HG03175 (cell line): ENCODE measurements at regions not wholly inside any gene's neighbourhood (a gene's known extent, or its start where the extent isn't known, plus 50 kb on each side); places are given as distances from the start of the nearest gene placed in this dataset.

Experiments used
- ATAC-seq: cut with Tn5 transposase; IDR thresholded peaks from one replicate; pipeline ENCODE4 v1.9.1; 2021; ENCODE audit warnings: mild to moderate bottlenecking, moderate library complexity; ENCODE audit not compliant: unreplicated experiment

- no peak for ATAC-seq
Observed at GRCh38 chr3:13210221-13210975, 137.2 kb upstream of the IQSEC1 start.

DNA sequence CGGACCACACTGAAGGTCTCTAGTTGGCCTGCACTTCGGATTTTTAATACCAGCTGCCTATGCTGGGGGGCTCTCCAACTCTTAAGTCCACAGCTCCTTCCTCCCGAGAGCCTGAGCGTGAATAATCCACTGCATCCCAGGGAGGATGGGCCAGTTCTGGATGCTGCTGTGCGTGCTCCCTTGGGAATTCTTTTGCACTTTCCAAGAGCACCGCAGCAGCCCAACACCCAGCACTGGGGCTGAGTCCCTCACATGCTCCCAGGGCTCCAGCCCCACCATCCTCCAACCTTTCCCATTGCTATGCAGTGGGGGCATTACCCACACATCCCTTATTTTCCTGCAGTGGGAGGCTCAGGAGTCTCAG is 136.4 kb upstream of the IQSEC1 start:
- ATAC-seq = no peak

- ATAC-seq = no peak
Observed at GRCh38 chr3:13208706-13209633, 135.7 kb upstream of the IQSEC1 start.

GRCh38 chr3:13207975-13208705 is 134.9 kb upstream of the IQSEC1 start:
- ATAC-seq = no peak

DNA sequence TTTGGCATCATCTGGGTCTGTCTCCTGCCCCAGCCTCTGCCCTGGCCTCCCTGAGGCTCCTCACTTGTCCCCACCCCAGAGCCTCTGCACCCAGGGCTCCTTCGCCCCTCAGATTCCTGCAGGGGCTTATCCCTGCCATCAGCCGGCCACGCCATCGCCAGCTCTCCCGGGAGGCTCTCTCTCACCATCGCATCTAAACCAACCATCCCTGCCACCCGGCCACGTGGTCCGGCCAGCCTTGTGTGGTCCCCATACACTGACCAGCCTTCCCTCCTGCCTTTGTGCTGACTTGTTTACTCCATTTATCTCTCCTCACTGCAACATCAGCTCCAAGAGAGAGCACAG is 134.3 kb upstream of the IQSEC1 start:
- ATAC-seq = no peak

DNA sequence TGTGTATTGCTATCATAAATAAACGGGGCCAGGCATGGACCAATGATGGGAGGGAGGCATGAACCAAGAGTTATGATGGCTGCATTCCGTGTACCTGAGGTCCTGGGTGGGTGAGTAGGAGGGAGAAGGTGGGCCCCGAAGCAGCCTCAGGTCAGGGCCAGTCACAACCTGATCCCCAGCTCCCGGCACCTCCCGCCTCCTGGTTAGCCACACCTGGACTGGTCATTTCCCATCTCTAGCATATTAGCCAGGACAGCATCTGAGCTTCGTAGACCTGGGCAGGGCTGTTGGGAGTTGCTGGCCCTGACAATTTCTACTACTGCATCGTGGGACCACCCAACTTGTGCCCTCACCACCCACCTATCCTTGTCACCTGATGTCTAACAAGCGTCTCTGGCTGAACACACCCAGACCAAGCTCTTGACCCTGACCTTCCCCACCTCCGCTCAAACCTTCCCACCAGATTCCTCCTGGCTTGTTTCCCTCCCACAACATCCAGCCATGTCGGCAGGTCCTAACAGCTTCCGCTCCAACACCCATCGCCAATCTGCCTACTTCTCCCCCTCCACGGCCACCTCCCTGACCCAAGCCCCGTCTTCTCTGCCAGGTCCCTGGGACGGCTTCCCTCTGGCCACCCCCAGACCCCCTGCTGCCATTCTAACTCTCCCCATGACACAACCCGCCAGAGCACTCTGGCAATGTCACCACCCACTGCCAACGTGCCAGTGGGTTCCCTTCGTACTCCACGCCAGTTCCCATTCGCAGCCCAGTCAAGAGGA is 133.8 kb upstream of the IQSEC1 start:
- ATAC-seq = no peak

- ATAC-seq = no peak
Observed at GRCh38 chr3:13205567-13206143, 132.4 kb upstream of the IQSEC1 start.

DNA sequence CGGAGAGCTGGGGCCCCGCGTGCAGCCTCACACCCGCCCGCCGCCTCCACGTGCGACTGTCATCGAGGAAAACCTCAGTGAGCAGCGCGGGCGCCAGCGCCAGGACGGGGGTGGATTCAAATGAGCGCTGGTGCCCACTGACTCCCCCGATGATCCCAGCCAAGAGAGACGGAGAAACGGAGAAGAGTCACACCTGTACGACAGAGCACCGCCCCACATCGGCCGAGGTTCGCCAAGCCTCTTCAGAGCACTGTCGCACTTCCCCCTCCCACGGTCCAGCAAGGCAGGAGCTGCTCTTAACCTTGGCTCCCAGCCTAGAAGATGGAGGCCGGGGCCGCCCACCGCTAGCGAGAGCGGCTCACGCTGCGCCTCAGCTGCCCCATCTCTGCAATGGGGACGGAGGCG is 130.9 kb upstream of the IQSEC1 start:
- ATAC-seq = no peak

GRCh38 chr3:13203398-13204176 is 130.4 kb upstream of the IQSEC1 start:
- no peak for ATAC-seq

DNA sequence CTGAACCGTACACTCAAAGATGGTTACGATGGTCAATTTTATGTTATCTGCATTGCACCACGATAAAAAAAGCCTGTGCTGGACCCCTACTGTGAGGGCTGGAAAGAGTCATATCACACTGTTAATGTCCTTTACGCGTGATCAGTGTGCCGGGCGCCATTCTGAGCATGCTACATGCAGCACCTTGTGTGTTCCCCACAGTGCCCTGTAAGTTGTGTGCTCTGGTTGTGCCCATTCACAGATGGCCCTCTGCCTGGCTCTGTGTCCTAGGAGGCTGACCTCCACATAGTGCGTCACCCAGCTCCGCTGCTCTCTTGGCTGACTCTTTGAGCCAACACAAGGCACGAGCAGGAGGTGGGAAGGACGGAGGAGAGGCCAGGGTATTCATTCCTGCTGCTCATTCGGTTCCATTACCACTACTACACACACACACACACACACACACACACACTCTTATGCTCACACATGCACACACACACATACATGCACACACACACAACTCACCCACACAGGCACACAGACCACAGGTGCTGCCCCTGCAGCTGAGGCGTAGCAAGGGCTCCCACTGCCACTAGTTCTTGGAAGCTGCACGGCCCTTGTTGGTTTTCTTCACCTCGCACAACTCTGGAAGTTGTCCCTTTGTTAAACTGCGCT is 129.6 kb upstream of the IQSEC1 start:
- ATAC-seq = no peak

DNA sequence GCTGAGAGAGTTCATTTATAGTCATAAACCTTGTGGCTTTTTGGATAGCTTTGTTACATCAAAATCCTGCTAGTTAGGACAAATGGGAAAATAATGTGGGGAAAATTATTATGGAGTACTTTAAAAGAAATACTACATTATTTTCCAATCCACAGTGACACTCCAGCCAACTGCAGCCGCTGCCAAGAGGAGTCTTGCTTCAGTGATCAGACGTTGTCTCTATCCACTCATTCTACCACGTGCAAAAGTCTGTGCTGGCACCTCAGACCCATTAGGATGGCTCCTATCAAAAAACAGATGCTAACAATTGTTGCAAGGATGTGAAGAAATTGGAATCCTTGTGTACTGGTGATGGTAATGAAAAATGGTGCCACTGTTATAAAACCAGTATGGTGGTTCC is 128.6 kb upstream of the IQSEC1 start:
- ATAC-seq = no peak

DNA sequence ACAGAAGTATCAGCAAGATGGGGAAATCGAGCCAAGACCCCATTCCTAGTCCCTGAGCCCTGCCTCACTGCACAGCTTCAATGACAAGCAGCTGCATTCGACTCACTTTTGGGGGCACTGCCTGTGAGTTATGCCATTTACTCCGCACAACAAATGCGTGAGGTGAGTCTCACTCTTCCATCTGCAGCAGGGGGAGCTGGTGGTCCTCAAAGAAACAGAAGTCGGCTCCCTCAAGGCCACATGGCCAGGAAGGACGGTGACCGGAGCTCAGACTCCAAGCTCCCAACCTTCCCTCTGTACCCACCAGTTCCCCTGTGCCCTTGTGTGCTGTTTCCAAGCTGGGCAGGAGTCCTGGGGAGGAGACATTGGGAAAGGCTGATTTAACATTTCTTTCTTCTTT is 127.7 kb upstream of the IQSEC1 start:
- ATAC-seq = no peak

DNA sequence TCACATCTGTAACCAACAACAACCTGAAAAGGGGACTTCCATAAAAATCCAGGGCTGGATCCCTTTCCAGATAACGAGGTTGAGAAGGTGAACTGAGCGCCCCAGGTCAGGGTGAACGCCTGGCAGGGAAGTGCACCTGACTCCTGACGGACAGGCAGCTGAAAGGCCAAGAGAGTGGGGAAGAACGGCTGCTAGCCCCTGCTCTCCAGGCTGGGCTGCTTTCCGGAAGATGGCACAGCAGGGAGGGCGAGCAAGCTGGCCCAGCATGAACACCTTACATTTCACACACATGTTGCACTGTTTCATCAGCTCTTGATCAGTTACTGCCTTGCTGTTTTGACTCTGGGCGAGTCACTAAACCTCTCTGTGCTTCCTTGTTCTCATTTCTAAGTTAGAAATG is 127.2 kb upstream of the IQSEC1 start:
- no peak for ATAC-seq

DNA sequence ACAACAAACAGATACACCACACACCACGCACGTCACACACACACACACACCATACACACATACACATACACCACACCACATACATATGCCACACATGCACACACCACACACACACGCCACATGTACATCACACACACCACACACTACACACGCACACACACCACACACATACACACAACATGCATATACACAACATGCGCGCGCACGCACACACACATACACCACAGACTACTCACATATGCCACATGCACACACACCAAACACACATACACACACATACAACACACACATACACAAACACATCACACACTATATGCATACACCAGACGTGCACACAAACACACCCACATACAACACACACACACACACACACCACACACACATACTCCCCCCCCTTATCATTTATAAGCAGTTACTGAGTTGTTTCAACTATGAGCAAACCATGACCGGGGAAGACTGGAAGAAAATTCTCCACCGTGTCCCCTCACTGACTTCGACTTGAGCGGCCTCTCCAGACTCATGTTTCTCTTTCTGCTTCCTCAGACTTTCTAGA is 126.7 kb upstream of the IQSEC1 start:
- no peak for ATAC-seq

- no peak for ATAC-seq
Observed at GRCh38 chr3:13199006-13199776, 126.0 kb upstream of the IQSEC1 start.

GRCh38 chr3:13198264-13198879 is 125.1 kb upstream of the IQSEC1 start:
- ATAC-seq = no peak

GRCh38 chr3:13197795-13198194 is 124.6 kb upstream of the IQSEC1 start:
- no peak for ATAC-seq

GRCh38 chr3:13197281-13197680 is 124.1 kb upstream of the IQSEC1 start:
- no peak for ATAC-seq
